HepG2 (cell line): ENCODE measurements at regions not wholly inside any gene's neighbourhood (a gene's known extent, or its start where the extent isn't known, plus 50 kb on each side); places are given as distances from the start of the nearest gene placed in this dataset.

ENCODE experiments used
- ATAC-seq: fragments of 200-7000 bp; cut with Tn5 transposase; 3 replicates; pipeline ENCODE4 v1.9.1; 2020; ENCODE audit warnings: mild to moderate bottlenecking, moderate library complexity
- BruUV-seq: library from RNA; stranded (reverse); fragments of 400-500 nt; replicated peaks from 2 replicates; lab custom pipeline; 2021; lab: Mats Ljungman, UMichigan
- CTCF ChIA-PET: fragments of 300-600 bp; formaldehyde crosslinking; extraction: SDS; loops from one replicate; lab custom pipeline; 2021; ENCODE audit warnings: low total read pairs, inconsistent platforms, low intra/inter-chr PET ratio; lab: Yijun Ruan, JAX
- POLR2A ChIA-PET: fragments of 350-600 bp; sonication (Branson Sonifier 250); formaldehyde crosslinking; loops from one replicate; lab custom pipeline; 2020; ENCODE audit warnings: antibody characterized with exemption, inconsistent platforms; lab: Yijun Ruan, JAX
- DNase-seq: peaks from one replicate; pipeline ENCODE4 v3.0.0-alpha.2; 2015; ENCODE audit warnings: low spot score
- FAIRE-seq: peaks from 3 replicates; lab custom pipeline; 2011; peaks lifted over from hg19 to GRCh38; lab: Jason Lieb, UNC
- H2AFZ ChIP-seq: one replicate; pipeline ENCODE4 v1.6.1; 2011; ENCODE audit warnings: low read length, inconsistent platforms
- H3K27ac ChIP-seq: fragments of 300-600 bp; 3 replicates; pipeline ENCODE4 v1.8.0; 2011; ENCODE audit warnings: mixed run types, mild to moderate bottlenecking, mixed read lengths, low read length, inconsistent platforms; ENCODE audit not compliant: insufficient read depth; ENCODE audit errors: extremely low read length
- H3K27me3 ChIP-seq, 2 experiments: fragments of 200-600 bp in 1 of 2; 2 replicates in 1 of 2; 3 replicates in 1 of 2; pipeline versions ENCODE4 v1.6.0 to v1.8.0; 2011; ENCODE audit warnings: low read length in 2 of 2, mild to moderate bottlenecking in 2 of 2, moderate library complexity in 2 of 2, inconsistent platforms in 1 of 2; ENCODE audit not compliant: insufficient read depth in 2 of 2, control insufficient read depth in 1 of 2
- H3K36me3 ChIP-seq, 2 experiments: fragments of 200-600 bp in 1 of 2; replicated peaks in 1 of 2; 2 replicates in 1 of 2; 3 replicates in 1 of 2; pipeline versions ENCODE4 v1.5.1 to v1.8.0; 2011; ENCODE audit warnings: low read length in 2 of 2, inconsistent platforms in 1 of 2; ENCODE audit not compliant: insufficient read depth in 2 of 2, control insufficient read depth in 1 of 2
- H3K4me1 ChIP-seq: 2 replicates; pipeline ENCODE4 v1.5.1; 2012; ENCODE audit warnings: low read length, inconsistent platforms; ENCODE audit not compliant: insufficient read depth
- H3K4me2 ChIP-seq: 2 replicates; pipeline ENCODE4 v1.6.0; 2011; ENCODE audit warnings: low read depth, low read length, inconsistent platforms
- H3K4me3 ChIP-seq, 3 experiments: fragments of 200-600 bp in 1 of 3; sonication (generic), shearing (Covaris generic) in 1 of 3; replicated peaks in 1 of 3; 2 replicates each; pipeline ENCODE4 v1.5.1; 2011 to 2016; ENCODE audit warnings: low read length in 3 of 3, inconsistent platforms in 2 of 3, low read depth in 2 of 3, mild to moderate bottlenecking in 2 of 3, control low read depth in 1 of 3, mixed read lengths in 1 of 3; ENCODE audit not compliant: insufficient read depth in 1 of 3
- H3K79me2 ChIP-seq: one replicate; pipeline ENCODE4 v1.6.1; 2011; ENCODE audit warnings: low read length, inconsistent platforms; ENCODE audit not compliant: insufficient read depth
- H3K9ac ChIP-seq: 2 replicates; pipeline ENCODE4 v1.6.0; 2011; ENCODE audit warnings: mild to moderate bottlenecking, low read depth, low read length, inconsistent platforms; ENCODE audit not compliant: insufficient read depth
- H3K9me3 ChIP-seq: 2 replicates; pipeline ENCODE4 v1.5.1; 2012; ENCODE audit warnings: mild to moderate bottlenecking, low read length
- H4K20me1 ChIP-seq: 2 replicates; pipeline ENCODE4 v1.6.0; 2011; ENCODE audit warnings: inconsistent platforms, mild to moderate bottlenecking, low read length, moderate library complexity; ENCODE audit not compliant: insufficient read depth
- ARHGAP35 ChIP-seq: sonication (generic); formaldehyde crosslinking; IDR thresholded peaks from 2 replicates; pipeline ENCODE4 v1.9.0; 2022; ENCODE audit warnings: mild to moderate bottlenecking, inconsistent platforms, moderate library complexity, missing genetic modification reagents, borderline replicate concordance
- ATF1 ChIP-seq: IDR thresholded peaks from 2 replicates; pipeline ENCODE4 v1.6.1; 2016; ENCODE audit warnings: mild to moderate bottlenecking, control low read depth
- ETS1 ChIP-seq: sonication (generic); formaldehyde crosslinking; IDR thresholded peaks from 2 replicates; pipeline ENCODE4 v1.4.0; 2020; ENCODE audit warnings: missing genetic modification reagents
- FLYWCH1 ChIP-seq: sonication (generic); formaldehyde crosslinking; IDR thresholded peaks from 2 replicates; pipeline ENCODE4 v1.8.1; 2023; ENCODE audit warnings: mild to moderate bottlenecking, missing genetic modification reagents
- HNRNPK ChIP-seq: fragments of 200-400 bp; formaldehyde crosslinking; IDR thresholded peaks from 2 replicates; pipeline ENCODE4 v1.6.1; 2018; ENCODE audit warnings: low read length, low read depth, moderate library complexity, mild to moderate bottlenecking; ENCODE audit not compliant: poor library complexity, severe bottlenecking
- KLF11 ChIP-seq: IDR thresholded peaks from 2 replicates; pipeline ENCODE4 v1.6.1; 2016; ENCODE audit warnings: missing compliant biosample characterization
- SRY ChIP-seq: sonication (generic); formaldehyde crosslinking; IDR thresholded peaks from 2 replicates; pipeline ENCODE4 v1.8.0; 2022; ENCODE audit warnings: mild to moderate bottlenecking, missing genetic modification reagents
- ZBTB10 ChIP-seq: sonication (generic); formaldehyde crosslinking; IDR thresholded peaks from 2 replicates; pipeline ENCODE4 v1.4.0; 2020; ENCODE audit warnings: missing genetic modification reagents, borderline replicate concordance
- ZBTB20 ChIP-seq: sonication (generic); formaldehyde crosslinking; IDR thresholded peaks from 2 replicates; pipeline ENCODE4 v1.8.1; 2023; ENCODE audit warnings: missing genetic modification reagents, low read depth, mild to moderate bottlenecking, borderline replicate concordance
- ZBTB44 ChIP-seq: sonication (generic); formaldehyde crosslinking; IDR thresholded peaks from 2 replicates; pipeline ENCODE4 v1.4.0; 2020; ENCODE audit warnings: missing genetic modification reagents
- ZNF75D ChIP-seq: sonication (generic); formaldehyde crosslinking; IDR thresholded peaks from 2 replicates; pipeline ENCODE4 v1.8.1; 2023; ENCODE audit warnings: missing genetic modification reagents, mild to moderate bottlenecking, borderline replicate concordance
- WGBS: methylation state at CpG from one replicate; pipeline ENCODE4 v1.1.6; 2017; ENCODE audit warnings: low lambda C conversion rate; 5-methylcytosine and 5-hydroxymethylcytosine counted together
- in situ Hi-C: cut with HindIII; loops from 2 replicates; pipeline ENCODE4 v1.10.0; 2017; ENCODE audit warnings: low pct_unique_long_range_greater_than_20kb; ENCODE audit not compliant: extremely low pct_ligation_motif_present
- intact Hi-C: fragments of 100-400 bp; cut with micrococcal nuclease; formaldehyde crosslinking; loops from one replicate; pipeline ENCODE4 v1.10.0; 2022; ENCODE audit not compliant: unreplicated experiment

- DNase-seq (no peak), FAIRE-seq (no peak), ATAC-seq (no peak)
- Histone ChIP-seq H3K9ac (no peak overlapping the region), H4K20me1 (no peaks in the 10 kb centered on the region), H3K27me3 (peaks cover 0 to 5% of the 10 kb centered on the region in 2 experiments; a peak in 2 of 5 replicates), H3K4me1 (no peaks in the 10 kb centered on the region), H3K27ac (no peak overlapping the region), H3K4me3 (no peak overlapping the region), H3K79me2 (no peaks in the 10 kb centered on the region), H2AFZ (no peak overlapping the region)
- WGBS, result 22% methylated on average over 3 of the region's 3 CpGs
- BruUV-seq, result no TSS peak
- POLR2A ChIA-PET, result no interaction called here
- intact Hi-C loops, result no loop called here
- CTCF ChIA-PET, result no interaction called here
- TF ChIP-seq ATF1 (CRISPR knock-in tag), result no peak
- no peak for TF ChIP-seq HNRNPK
- TF ChIP-seq ZBTB10, result no peak
- no peak for TF ChIP-seq ZBTB20 (CRISPR knock-in tag)
- no peak for TF ChIP-seq ZNF75D
- no peak for TF ChIP-seq KLF11 (CRISPR knock-in tag)
- no peak for TF ChIP-seq FLYWCH1 (CRISPR knock-in tag)
- no peak for TF ChIP-seq ARHGAP35 (CRISPR knock-in tag)
- TF ChIP-seq ZBTB44 (CRISPR knock-in tag), result no peak
- no peak for TF ChIP-seq ETS1 (CRISPR knock-in tag)
- no peak for TF ChIP-seq SRY (CRISPR knock-in tag)
- TF ChIP-seq, all 625 proteins: peak for 0
- Histone ChIP-seq H3K36me3 (no peaks in the 10 kb centered on the region), H3K9me3 (no peaks in the 10 kb centered on the region), H3K4me2 (no peak overlapping the region)
- in situ Hi-C loops, result no loop called here
Observed at GRCh38 chr11:27865105-27865504, 164.8 kb upstream of the BDNF start.
